SK-N-SH treated with all-trans-retinoic acid at 6 μM for 48 hours (cell line): ENCODE measurements at regions not wholly inside any gene's neighbourhood (a gene's known extent, or its start where the extent isn't known, plus 50 kb on each side); places are given as distances from the start of the nearest gene placed in this dataset.

ENCODE experiments used
- CSRNP3 ChIP-seq: fragments of 250-450 bp; sonication (Bioruptor Pico); IDR thresholded peaks from 2 replicates; pipeline ENCODE4 v1.5.1; 2021; ENCODE audit warnings: mild to moderate bottlenecking, moderate library complexity
- GLIS3 ChIP-seq: fragments of 250-450 bp; sonication (Bioruptor Pico); IDR thresholded peaks from 2 replicates; pipeline ENCODE4 v1.5.0; 2020; ENCODE audit warnings: mild to moderate bottlenecking, moderate library complexity
- PATZ1 ChIP-seq: fragments of 250-450 bp; sonication (Bioruptor Pico); IDR thresholded peaks from 2 replicates; pipeline ENCODE4 v1.8.0; 2020; ENCODE audit warnings: mild to moderate bottlenecking, moderate library complexity, borderline replicate concordance
- SNAI2 ChIP-seq: fragments of 250-450 bp; sonication (Bioruptor Pico); IDR thresholded peaks from 2 replicates; pipeline ENCODE4 v1.5.0; 2020; ENCODE audit warnings: mild to moderate bottlenecking, moderate library complexity
- ZFP3 ChIP-seq: fragments of 250-450 bp; sonication (Bioruptor Pico); IDR thresholded peaks from 2 replicates; pipeline ENCODE4 v1.5.0; 2020; ENCODE audit warnings: mild to moderate bottlenecking, moderate library complexity
- ZFP30 ChIP-seq: fragments of 450-650 bp; formaldehyde crosslinking; IDR thresholded peaks from 2 replicates; pipeline ENCODE4 v1.5.0; 2022; ENCODE audit warnings: mild to moderate bottlenecking, moderate library complexity

- TF ChIP-seq CSRNP3 (CRISPR knock-in tag) = no peak
- TF ChIP-seq SNAI2 (CRISPR knock-in tag) = no peak
- TF ChIP-seq GLIS3 (CRISPR knock-in tag) = no peak
- no peak for TF ChIP-seq ZFP30 (CRISPR knock-in tag)
- TF ChIP-seq ZFP3 (CRISPR knock-in tag) = no peak
- TF ChIP-seq PATZ1 = no peak
Measured at GRCh38 chr4:182124359-182124758, 118.8 kb upstream of the TENM3 start.
